Activated CD4-positive, alpha-beta T cell treated with anti-CD3 and anti-CD28 coated beads, Interleukin-2, amount 50 U/mL, for 24 hours (primary cell): ENCODE measurements at regions not wholly inside any gene's neighbourhood (a gene's known extent, or its start where the extent isn't known, plus 50 kb on each side); places are given as distances from the start of the nearest gene placed in this dataset.

ENCODE experiments used
- DNase-seq, 2 donors: peaks; one replicate each; pipeline ENCODE4 v3.0.0-alpha.2; 2020; ENCODE audit warnings: low read depth in 1 of 2, low spot score in 1 of 2

- no peak for DNase-seq
Observed at GRCh38 chr11:134542401-134543165, 130.5 kb upstream of the B3GAT1 start.

GRCh38 chr11:134541951-134542350 lies 129.9 kb upstream of the B3GAT1 start:
- DNase-seq = no peak

GRCh38 chr11:134541355-134541754 lies 129.3 kb upstream of the B3GAT1 start:
- DNase-seq = no peak

DNA sequence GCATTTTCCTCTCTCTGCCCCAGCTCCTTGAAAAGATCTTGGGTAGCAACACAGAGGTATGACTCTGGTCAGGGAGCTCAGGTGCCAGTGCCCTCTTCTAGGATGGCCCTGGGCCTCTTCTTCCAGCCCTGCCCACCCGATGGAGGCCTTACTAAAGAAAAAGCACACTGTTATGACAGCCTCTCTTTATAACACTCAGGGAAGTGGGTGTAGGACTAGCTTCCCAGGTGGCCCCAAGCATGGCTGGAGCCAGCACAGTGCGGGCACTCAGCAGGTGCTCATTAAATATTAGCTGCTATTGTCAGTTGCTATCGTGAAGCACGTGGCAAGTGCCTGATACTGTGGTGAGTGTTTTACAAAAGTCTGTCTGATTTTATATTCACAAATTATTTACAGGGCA lies 127.2 kb upstream of the B3GAT1 start:
- DNase-seq = no peak

DNA sequence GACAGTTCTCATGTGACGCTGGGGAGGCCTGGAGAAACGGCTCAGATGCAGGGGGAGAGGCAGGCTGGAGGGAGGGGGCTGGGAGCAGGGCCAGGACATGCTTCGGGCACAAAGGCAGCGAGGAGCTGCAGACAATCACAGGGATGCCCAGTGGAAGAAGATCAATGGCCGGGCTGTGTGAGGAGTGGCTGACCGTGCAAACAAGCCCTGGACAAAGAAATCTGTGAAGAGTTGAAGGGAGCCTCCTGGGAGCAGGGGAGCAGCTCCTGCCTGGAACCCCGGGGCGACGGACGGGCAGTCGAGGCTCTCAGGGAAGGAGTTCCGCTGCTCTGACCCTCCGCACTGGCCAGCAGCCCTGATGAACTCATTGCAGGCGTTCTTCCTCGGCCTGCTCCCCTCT lies 126.7 kb upstream of the B3GAT1 start:
- no peak for DNase-seq

DNA sequence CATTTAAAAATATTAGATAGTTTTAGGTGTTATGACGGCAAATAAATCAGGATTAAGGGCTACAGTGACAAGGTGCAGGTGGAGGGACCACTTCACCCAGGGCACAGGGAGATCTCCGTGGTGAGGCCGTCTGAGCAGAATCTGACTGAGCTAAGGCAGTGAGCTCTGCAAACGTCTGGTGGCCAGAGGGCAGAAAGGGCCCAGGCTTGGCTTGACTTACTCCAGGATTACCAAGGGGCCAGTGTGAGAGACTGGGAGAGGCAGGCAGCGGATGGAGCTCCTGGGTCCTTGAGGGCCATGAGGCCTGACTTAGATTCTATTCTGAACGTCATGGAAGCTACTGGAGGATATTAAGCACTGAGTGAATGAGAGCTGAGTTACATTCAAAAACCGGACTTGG lies 125.9 kb upstream of the B3GAT1 start:
- no peak for DNase-seq

DNA sequence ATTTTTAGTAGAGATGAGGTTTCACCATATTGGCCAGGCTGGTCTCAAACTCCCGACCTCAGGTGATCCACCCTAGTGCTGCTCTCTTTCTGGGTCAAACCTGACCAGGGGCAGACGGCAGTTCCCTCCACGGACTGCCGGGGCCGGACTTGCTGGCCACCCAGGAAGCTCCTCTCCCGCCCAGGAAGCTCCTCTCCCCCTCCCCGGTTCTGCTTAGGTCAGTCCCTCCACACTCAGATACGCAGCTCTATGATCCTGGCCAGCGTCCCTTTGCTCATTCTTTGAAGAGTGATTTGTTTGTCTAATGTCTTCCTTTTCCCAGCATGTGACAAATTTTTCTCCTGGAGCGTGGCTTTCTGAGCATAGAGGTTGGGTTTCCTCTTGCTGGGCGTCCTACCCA lies 125.3 kb upstream of the B3GAT1 start:
- DNase-seq = no peak

- DNase-seq = no peak
Observed at GRCh38 chr11:134536677-134537076, 124.6 kb upstream of the B3GAT1 start.

GRCh38 chr11:134536219-134536618 lies 124.2 kb upstream of the B3GAT1 start:
- no peak for DNase-seq

GRCh38 chr11:134535029-134536025 lies 123.3 kb upstream of the B3GAT1 start:
- DNase-seq = no peak

DNA sequence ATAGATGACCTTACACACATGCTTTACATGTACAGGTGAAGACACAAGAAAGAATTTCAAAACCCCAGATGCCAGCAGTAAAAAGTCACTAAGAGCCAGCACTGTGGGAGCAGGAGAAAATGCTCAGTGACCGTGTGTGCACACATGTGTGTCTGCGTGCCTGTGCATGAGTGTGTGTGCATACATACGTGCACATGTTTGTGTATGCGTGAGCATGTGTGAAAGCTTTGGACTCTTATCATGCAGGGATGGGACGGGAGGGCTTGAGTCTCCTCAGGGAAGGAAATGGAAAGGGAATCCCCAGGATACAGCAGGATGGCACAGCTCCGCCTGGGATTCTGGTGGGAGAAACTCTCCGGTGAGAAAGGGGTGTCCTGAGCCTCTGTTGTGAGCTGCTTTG lies 121.5 kb upstream of the B3GAT1 start:
- DNase-seq = no peak

GRCh38 chr11:134532921-134533421 lies 120.9 kb upstream of the B3GAT1 start:
- no peak for DNase-seq

GRCh38 chr11:134532131-134532920 lies 120.3 kb upstream of the B3GAT1 start:
- no peak for DNase-seq

DNA sequence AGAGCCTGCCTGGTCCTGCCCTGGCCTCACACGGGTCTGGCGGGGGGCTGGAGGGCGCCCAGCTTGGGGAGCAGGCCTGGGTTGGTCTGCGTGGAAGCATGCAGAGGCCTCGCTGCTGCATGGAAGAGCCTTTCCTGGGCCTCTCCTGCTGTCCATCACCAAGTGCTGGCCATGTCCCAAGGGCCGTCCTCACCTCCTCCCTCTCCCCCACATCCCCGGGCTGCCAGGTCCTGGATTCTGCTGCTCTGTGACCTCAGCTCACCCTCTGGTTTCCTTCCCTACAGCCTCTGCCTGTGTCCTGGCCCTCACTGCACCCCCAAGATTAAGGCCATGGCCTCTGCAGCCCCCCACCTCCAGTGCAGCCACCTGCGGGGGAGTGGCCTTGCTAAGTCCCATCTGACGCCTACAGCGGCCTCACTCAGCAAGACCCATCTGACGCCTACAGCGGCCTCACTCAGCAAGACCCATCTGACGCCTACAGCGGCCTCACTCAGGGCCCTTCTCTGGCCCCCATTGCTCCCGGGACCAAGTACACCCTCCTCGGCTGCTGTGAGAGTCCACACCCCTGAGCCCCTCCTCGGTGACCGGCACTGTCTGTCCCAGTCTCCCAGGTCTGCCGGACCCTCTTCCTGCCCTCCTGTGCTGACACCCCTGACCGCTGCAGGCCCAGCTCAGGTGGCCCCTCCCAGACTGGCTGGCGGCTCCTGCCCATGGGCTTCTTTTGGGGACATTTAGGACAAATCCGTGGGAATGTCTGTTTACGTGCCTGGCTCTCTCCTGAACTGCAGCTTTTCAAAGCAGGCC lies 119.5 kb upstream of the B3GAT1 start:
- no peak for DNase-seq

GRCh38 chr11:134530636-134531326 lies 118.7 kb upstream of the B3GAT1 start:
- no peak for DNase-seq

DNA sequence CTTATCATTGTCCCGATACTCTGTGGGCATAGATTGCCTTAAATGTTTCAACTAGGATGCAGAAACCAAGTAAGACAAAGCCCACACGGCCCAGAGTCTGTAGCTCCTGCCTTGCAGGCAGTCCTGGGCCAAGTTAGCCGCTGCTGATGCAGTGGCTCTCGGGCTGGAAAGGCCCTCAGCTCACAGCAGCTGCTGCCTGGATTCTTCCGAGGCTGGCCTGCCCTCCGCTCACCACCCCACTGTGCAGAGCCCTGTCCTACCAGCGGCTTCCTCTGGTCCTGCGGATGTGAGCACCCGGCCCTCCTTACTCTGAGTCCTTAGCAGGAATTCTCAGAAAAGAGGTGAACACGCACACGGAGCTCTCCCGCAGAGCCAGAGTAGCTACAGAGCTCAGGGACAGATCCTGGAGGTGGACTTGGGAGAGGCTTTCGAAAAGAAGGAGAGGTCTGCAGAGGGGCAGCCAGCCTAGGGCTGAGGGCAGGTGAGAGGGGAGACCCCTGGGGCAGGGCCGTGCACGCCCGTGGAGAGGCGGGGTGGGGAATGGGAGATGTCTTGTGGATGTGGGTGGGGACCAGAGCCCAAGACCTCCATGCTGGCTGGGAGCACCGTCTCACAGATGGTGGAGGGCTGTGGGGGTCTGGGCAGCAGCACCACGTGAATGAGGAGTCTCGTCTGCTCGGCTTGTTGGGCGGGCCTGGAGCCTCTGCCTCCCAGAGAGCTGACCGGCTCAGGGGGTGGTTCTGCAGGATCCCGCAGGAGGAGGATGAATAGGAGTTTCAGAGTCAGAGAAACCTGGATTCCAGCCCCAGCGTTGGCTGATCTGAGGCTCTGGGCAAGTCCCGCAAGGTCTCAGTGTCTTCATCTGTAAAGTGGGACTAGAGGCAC lies 117.4 kb upstream of the B3GAT1 start:
- no peak for DNase-seq

DNA sequence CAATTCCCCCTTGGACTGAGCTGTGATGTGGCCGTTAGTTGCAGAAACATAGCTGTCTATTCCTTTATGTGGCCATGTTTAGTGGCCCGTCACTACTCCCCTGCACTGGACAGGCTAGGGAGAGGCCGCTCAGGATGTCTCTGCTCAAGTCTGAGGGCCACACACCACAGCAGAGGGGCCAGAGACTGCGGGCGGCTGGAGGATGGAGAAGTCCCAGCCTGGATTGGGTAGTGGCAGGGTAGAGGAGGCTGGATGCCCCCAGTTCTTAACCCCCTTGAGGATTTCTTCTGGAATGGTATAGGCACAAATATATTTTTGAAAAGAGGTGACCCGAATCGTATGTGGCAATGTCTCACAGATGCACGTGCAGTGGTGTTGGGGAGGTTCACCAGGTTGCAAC lies 116.4 kb upstream of the B3GAT1 start:
- DNase-seq = no peak

DNA sequence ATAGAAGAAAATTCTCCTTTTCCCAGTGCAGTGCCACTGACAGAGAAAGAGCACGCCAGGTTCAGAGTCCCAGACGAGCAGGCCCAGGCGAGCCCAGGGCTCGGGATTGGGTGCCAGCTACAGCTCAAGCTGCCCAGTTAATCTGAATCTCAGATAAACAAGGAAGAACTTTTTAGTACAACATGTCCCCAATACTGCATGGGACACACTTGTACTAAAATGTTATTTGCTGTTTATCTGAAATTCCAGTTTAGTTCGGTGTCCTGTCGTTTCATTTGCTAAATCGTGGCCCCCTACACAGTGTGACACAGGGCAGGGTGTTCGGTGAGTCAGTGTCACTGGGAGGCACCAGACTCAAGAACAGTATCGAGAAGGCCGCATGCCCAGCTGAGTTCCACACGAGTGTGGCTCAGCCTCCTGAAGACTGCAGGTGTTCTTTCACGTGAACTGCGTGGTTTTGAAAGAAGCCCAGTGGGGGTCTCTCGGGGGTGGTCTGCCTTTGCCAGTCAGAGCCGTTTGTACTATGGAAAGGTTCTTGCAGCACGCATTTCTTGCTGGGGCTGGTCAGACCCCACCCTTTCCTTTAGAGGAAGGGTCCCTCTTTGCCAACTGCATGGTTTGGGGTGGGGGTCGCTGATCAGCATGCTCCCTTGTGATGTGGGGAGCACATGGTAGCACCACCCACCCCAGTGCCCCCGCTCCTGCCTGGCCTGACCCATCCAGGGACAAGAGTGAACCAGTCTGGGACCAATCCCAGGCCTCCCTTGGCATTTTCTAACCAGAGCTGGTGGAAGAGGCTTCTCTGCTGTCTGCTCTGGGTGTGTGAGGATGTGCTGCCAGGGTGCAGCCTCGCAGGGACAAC lies 115.6 kb upstream of the B3GAT1 start:
- DNase-seq = no peak
